Gastrocnemius medialis (tissue), 4 donors: ENCODE measurements at regions not wholly inside any gene's neighbourhood (a gene's known extent, or its start where the extent isn't known, plus 50 kb on each side); places are given as distances from the start of the nearest gene placed in this dataset.

Experiments used
- ATAC-seq, 2 donors: fragments of 150-250 bp; one replicate each; pipeline ENCODE4 v1.9.1; 2016
- DNase-seq, 2 donors: peaks; one replicate each; pipeline ENCODE4 v3.0.0-alpha.2; 2019
- H3K27ac ChIP-seq, 4 donors: fragments of 200-600 bp; sonication (generic); 1 replicate in 1 of 4; 2 replicates in 3 of 4; pipeline ENCODE4 v1.5.1; 2016 to 2018; ENCODE audit warnings: mild to moderate bottlenecking in 2 of 4, moderate library complexity in 1 of 4
- H3K27me3 ChIP-seq, 3 donors: fragments of 200-600 bp; sonication (generic) in 2 of 3; 1 replicate in 1 of 3; 2 replicates in 2 of 3; pipeline versions ENCODE4 v1.5.1 to v1.6.0; 2016 to 2019; ENCODE audit warnings: mild to moderate bottlenecking in 1 of 3, moderate library complexity in 1 of 3
- H3K36me3 ChIP-seq, 2 donors: fragments of 200-600 bp; sonication (generic) in 1 of 2; one replicate each; pipeline ENCODE4 v1.5.1; 2017 to 2018
- H3K4me1 ChIP-seq, 2 donors: fragments of 200-600 bp; sonication (generic) in 1 of 2; one replicate each; pipeline ENCODE4 v1.5.1; 2016 to 2017; ENCODE audit warnings: mild to moderate bottlenecking in 2 of 2
- H3K4me3 ChIP-seq, 4 donors: fragments of 200-600 bp; sonication (generic) in 3 of 4; 1 replicate in 1 of 4; 2 replicates in 3 of 4; pipeline ENCODE4 v1.5.1; 2016 to 2019; ENCODE audit warnings: mild to moderate bottlenecking in 2 of 4
- H3K9me3 ChIP-seq, 3 donors: fragments of 200-600 bp; sonication (generic) in 2 of 3; 1 replicate in 1 of 3; 2 replicates in 2 of 3; pipeline ENCODE4 v1.5.1; 2016 to 2019
- CTCF ChIP-seq, 5 experiments: fragments of 450-650 bp in 3 of 5; fragments of 200-600 bp in 2 of 5; sonication (generic) in 2 of 5; IDR thresholded peaks in 4 of 5; conservative IDR thresholded peaks in 1 of 5; 1 replicate in 4 of 5; 2 replicates in 1 of 5; pipeline ENCODE4 v1.5.1; 2016 to 2019; ENCODE audit warnings: antibody characterized with exemption in 5 of 5, mild to moderate bottlenecking in 3 of 5, moderate library complexity in 3 of 5
- POLR2A ChIP-seq, 2 donors: fragments of 450-650 bp; IDR thresholded peaks; one replicate each; pipeline ENCODE4 v1.6.1; 2017; ENCODE audit warnings: antibody characterized with exemption in 2 of 2, mild to moderate bottlenecking in 2 of 2, moderate library complexity in 2 of 2
- in situ Hi-C, 4 donors: fragments of 200-750 bp; cut with MboI; loops; one replicate each; pipeline versions ENCODE4 v1.15.0 to v1.8.0; 2017; ENCODE audit warnings: low sequenced_read_pairs in 4 of 4
- intact Hi-C: fragments of 100-400 bp; cut with DNase I; formaldehyde crosslinking; loops from one replicate; pipeline ENCODE4 v1.15.1; 2023; ENCODE audit warnings: low total_unique reads

- H3K27me3 ChIP-seq, result no peaks in the 10 kb centered on the region
- H3K36me3 ChIP-seq, result no peaks in the 10 kb centered on the region
- H3K9me3 ChIP-seq, result no peaks in the 10 kb centered on the region
- TF ChIP-seq POLR2A (IDR thresholded peaks at IDR 0.05) (no peak), CTCF (IDR thresholded peaks at IDR 0.05 in 4 of 5, conservative IDR thresholded peaks at IDR 0.05 in 1 of 5) (no peak)
- no peak for DNase-seq
- intact Hi-C loops (no loop called here), in situ Hi-C loops (no loop called here)
- no peak for ATAC-seq
- no peaks in the 10 kb centered on the region for H3K4me1 ChIP-seq
- H3K4me3 ChIP-seq, result no peak overlapping the region
- H3K27ac ChIP-seq, result no peak overlapping the region
Observed at GRCh38 chr10:20494474-20494873, 402.6 kb downstream of the NEBL start.

- intact Hi-C loops, result no loop called here
- TF ChIP-seq CTCF (IDR thresholded peaks at IDR 0.05 in 4 of 5, conservative IDR thresholded peaks at IDR 0.05 in 1 of 5) (no peak), POLR2A (IDR thresholded peaks at IDR 0.05) (no peak)
- Histone ChIP-seq H3K36me3 (no peaks in the 10 kb centered on the region), H3K4me3 (no peak overlapping the region), H3K27me3 (no peaks in the 10 kb centered on the region), H3K27ac (no peak overlapping the region), H3K9me3 (no peaks in the 10 kb centered on the region), H3K4me1 (no peaks in the 10 kb centered on the region)
- no peak for DNase-seq
- no peak for ATAC-seq
- in situ Hi-C loops, result no loop called here
Observed at GRCh38 chr10:20492447-20492846, 404.7 kb downstream of the NEBL start.

GRCh38 chr10:20489961-20490360 lies 407.1 kb downstream of the NEBL start:
- Histone ChIP-seq H3K4me1 (no peaks in the 10 kb centered on the region), H3K9me3 (no peaks in the 10 kb centered on the region), H3K27ac (no peak overlapping the region), H3K36me3 (no peaks in the 10 kb centered on the region), H3K4me3 (no peak overlapping the region), H3K27me3 (no peaks in the 10 kb centered on the region)
- intact Hi-C loops, result no loop called here
- in situ Hi-C loops, result no loop called here
- TF ChIP-seq CTCF (IDR thresholded peaks at IDR 0.05 in 4 of 5, conservative IDR thresholded peaks at IDR 0.05 in 1 of 5) (no peak), POLR2A (IDR thresholded peaks at IDR 0.05) (no peak)
- no peak for ATAC-seq
- DNase-seq, result no peak

GRCh38 chr10:20486791-20487190 lies 410.3 kb downstream of the NEBL start:
- no peak for ATAC-seq
- in situ Hi-C loops (no loop called here), intact Hi-C loops (no loop called here)

More at GRCh38 chr10:20486791-20487190, 410.3 kb downstream of the NEBL start:
- Histone ChIP-seq H3K36me3 (no peaks in the 10 kb centered on the region), H3K9me3 (no peaks in the 10 kb centered on the region), H3K4me1 (no peaks in the 10 kb centered on the region), H3K27me3 (no peaks in the 10 kb centered on the region), H3K4me3 (no peak overlapping the region), H3K27ac (no peak overlapping the region)
- DNase-seq, result no peak
- TF ChIP-seq POLR2A (IDR thresholded peaks at IDR 0.05), result no peak
- TF ChIP-seq CTCF (IDR thresholded peaks at IDR 0.05 in 4 of 5, conservative IDR thresholded peaks at IDR 0.05 in 1 of 5), result no peak
